BJ (cell line): ENCODE measurements at regions not wholly inside any gene's neighbourhood (a gene's known extent, or its start where the extent isn't known, plus 50 kb on each side); places are given as distances from the start of the nearest gene placed in this dataset.

Experiments
- CTCF ChIA-PET: fragments of 350-600 bp; formaldehyde crosslinking; extraction: SDS; loops from one replicate; lab custom pipeline; 2021; ENCODE audit warnings: antibody characterized with exemption, inconsistent platforms; lab: Yijun Ruan, JAX
- POLR2A ChIA-PET: fragments of 300-600 bp; sonication (Branson Sonifier 250); formaldehyde crosslinking; extraction: SDS; loops from one replicate; lab custom pipeline; 2021; ENCODE audit warnings: antibody characterized with exemption; lab: Charles Lee
- DNase-seq: peaks from one replicate; pipeline ENCODE4 v3.0.0-alpha.2; 2011; ENCODE audit warnings: low read depth
- H3K27me3 ChIP-seq: 2 replicates; pipeline ENCODE4 v1.6.0; 2011; ENCODE audit warnings: low read length; ENCODE audit not compliant: control insufficient read depth, insufficient read depth
- H3K36me3 ChIP-seq: 2 replicates; pipeline ENCODE4 v1.5.1; 2011; ENCODE audit warnings: low read length; ENCODE audit not compliant: control insufficient read depth, insufficient read depth
- H3K4me3 ChIP-seq: 2 replicates; pipeline ENCODE4 v1.5.1; 2011; ENCODE audit warnings: low read depth, mild to moderate bottlenecking, control low read depth, low read length
- CTCF ChIP-seq: IDR thresholded peaks from 2 replicates; pipeline ENCODE4 v1.5.1; 2011; ENCODE audit warnings: low read depth, mild to moderate bottlenecking, control low read depth, inconsistent platforms, low read length, moderate library complexity; ENCODE audit not compliant: insufficient read depth

GRCh38 chr5:4628645-4629385 lies 511.3 kb upstream of the ADAMTS16 start:
- CTCF ChIA-PET = interaction anchor here (1.0 kb wide), 1 partner anchor 30 kb away, joined by 3 read pairs; no protein-coding TSS in a partner anchor
- POLR2A ChIA-PET = no interaction called here
- DNase-seq = no peak
- no peak for TF ChIP-seq CTCF
- Histone ChIP-seq H3K27me3 (no peaks in the 10 kb centered on the region), H3K36me3 (no peaks in the 10 kb centered on the region), H3K4me3 (no peak overlapping the region)

- POLR2A ChIA-PET = no interaction called here
- CTCF ChIA-PET = no interaction called here
- DNase-seq = no peak
- Histone ChIP-seq H3K36me3 (no peaks in the 10 kb centered on the region), H3K27me3 (no peaks in the 10 kb centered on the region), H3K4me3 (no peak overlapping the region)
- no peak for TF ChIP-seq CTCF
Observed at GRCh38 chr5:4630031-4630430, 510.1 kb upstream of the ADAMTS16 start.

DNA sequence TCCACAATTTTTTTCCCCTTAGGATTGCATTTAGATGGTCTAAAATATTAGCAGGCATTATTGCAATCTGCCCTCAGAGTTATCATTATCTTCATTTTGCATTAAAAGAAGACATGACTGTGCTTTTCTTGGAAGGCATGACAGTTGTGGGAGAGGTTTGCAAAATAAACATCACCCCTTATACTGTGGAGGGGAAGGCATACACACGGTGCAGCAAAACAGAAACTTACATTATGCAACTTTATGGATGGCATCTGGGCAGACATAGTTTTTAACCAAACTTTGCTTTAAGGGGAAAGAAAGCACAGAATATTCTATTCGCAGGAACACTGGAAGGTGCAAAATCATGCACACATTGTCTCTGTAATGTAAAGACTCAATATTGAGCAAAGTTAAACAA lies 505.8 kb upstream of the ADAMTS16 start:
- no peak for DNase-seq
- POLR2A ChIA-PET = no interaction called here
- CTCF ChIA-PET = no interaction called here
- no peak overlapping the region for H3K4me3 ChIP-seq
- no peaks in the 10 kb centered on the region for H3K27me3 ChIP-seq
- no peaks in the 10 kb centered on the region for H3K36me3 ChIP-seq
- no peak for TF ChIP-seq CTCF

DNA sequence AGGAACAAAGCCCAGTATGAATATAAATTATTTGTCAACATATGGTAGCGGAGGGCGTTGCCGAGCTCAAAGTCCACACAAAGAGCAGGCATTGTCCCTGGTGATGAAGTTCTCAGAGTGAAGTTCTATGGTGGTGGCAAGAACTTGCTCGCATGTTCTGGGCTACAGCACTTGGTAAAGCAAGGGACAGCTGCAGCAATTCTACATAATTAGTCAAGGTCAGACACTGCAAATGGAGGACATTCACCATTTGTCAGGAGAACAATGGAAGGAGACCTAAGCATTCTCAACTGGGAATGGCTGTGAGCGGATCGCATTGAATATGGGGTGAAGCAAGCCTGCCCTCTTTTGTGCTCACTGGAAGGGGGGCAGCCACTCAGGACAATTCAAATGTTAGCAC lies 503.8 kb upstream of the ADAMTS16 start:
- POLR2A ChIA-PET = no interaction called here
- CTCF ChIA-PET = interaction anchor here (1.2 kb wide), 1 partner anchor 9 kb away, joined by 3 read pairs; no protein-coding TSS in a partner anchor
- no peaks in the 10 kb centered on the region for H3K27me3 ChIP-seq

GRCh38 chr5:4639946-4640345 lies 500.2 kb upstream of the ADAMTS16 start:
- H3K36me3 ChIP-seq = no peaks in the 10 kb centered on the region
- TF ChIP-seq CTCF = no peak
- POLR2A ChIA-PET = no interaction called here
- no peaks in the 10 kb centered on the region for H3K27me3 ChIP-seq
- no peak for DNase-seq
- CTCF ChIA-PET = no interaction called here
- H3K4me3 ChIP-seq = no peak overlapping the region

More for the DNA sequence above, 503.8 kb upstream of the ADAMTS16 start:
- Histone ChIP-seq H3K36me3 (no peaks in the 10 kb centered on the region), H3K4me3 (no peak overlapping the region)
- DNase-seq = no peak
- TF ChIP-seq CTCF = no peak
